ENCODE measurements at regions not wholly inside any gene's neighbourhood (a gene's known extent, or its start where the extent isn't known, plus 50 kb on each side); places are given as distances from the start of the nearest gene placed in this dataset.

GRCh38 chr2:188919824-188920223 lies 54.3 kb upstream of the COL3A1 start:
- no peak for DNase-seq (ENCODE audit: low spot score)

DNA sequence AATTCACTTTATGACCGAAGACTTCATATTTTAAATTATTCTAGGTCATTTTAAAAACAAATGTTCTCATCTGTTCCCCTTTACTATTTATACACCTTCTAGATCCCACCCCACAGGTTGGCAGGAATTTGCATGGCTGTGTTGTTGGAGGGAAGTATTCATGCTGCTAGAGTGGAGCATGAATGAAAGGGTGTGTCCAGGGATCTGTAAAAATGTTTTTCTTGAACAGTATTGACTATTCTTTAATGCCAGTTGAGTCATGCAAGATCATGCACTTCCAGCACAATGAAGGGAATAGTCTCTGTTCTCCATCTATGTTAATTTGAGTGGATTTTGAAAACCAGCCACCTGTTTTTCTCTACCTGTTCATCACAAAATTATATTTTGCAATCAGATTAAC lies 52.0 kb upstream of the COL3A1 start:
- no peak for DNase-seq (ENCODE audit: low spot score)

Data from HuH-7.5 (cell line).